ENCODE measurements at regions not wholly inside any gene's neighbourhood (a gene's known extent, or its start where the extent isn't known, plus 50 kb on each side); places are given as distances from the start of the nearest gene placed in this dataset.

- no peak for ATAC-seq
- Histone ChIP-seq H3K4me2 (no peak overlapping the region), H3K36me3 (ENCODE audit: insufficient read depth) (no peaks in the 10 kb centered on the region), H3K27me3 (ENCODE audit: insufficient read depth) (no peaks in the 10 kb centered on the region), H4K20me1 (replicated peaks; ENCODE audit: insufficient read depth) (no peaks in the 10 kb centered on the region), H3F3A (replicated peaks; ENCODE audit: low read depth) (no peaks in the 10 kb centered on the region), H3K79me2 (replicated peaks; ENCODE audit: insufficient read depth) (no peaks in the 10 kb centered on the region), H3K4me1 (ENCODE audit: insufficient read depth) (no peaks in the 10 kb centered on the region), H3K27ac (ENCODE audit: low read depth) (no peak overlapping the region), H2AFZ (no peak overlapping the region), H3K9me2 (ENCODE audit: insufficient read depth) (no peaks in the 10 kb centered on the region), H3K4me3 (no peak overlapping the region)
- Mint-ChIP-seq H3K4me3 (no peak overlapping the region), H3K27me3 (ENCODE audit: insufficient read depth, low read depth, poor library complexity) (no peaks in the 10 kb centered on the region), H3K4me1 (no peaks in the 10 kb centered on the region), H3K27ac (no peak overlapping the region), H3K36me3 (ENCODE audit: low read depth) (peaks cover 7% of the 10 kb centered on the region; the same call in 2 of the 3 replicates), H3K9me3 (peaks cover 19% of the 10 kb centered on the region)
- TF ChIP-seq ZNF331 (CRISPR knock-in tag; IDR thresholded peaks at IDR 0.05; ENCODE audit: low read depth): no peak
- no peak for TF ChIP-seq EZH2phosphoT487 (IDR thresholded peaks at IDR 0.05; ENCODE audit: unreplicated experiment)
- TF ChIP-seq JUNB (IDR thresholded peaks at IDR 0.05; ENCODE audit: unreplicated experiment): no peak
- TF ChIP-seq CREB1 (CRISPR knock-in tag; IDR thresholded peaks at IDR 0.05; ENCODE audit: low read depth): no peak
- no peak for TF ChIP-seq CTCF (conservative IDR thresholded peaks at IDR 0.05; ENCODE audit: low read depth in 2 of 2)
- no peak for TF ChIP-seq POLR2AphosphoS5 (IDR thresholded peaks at IDR 0.05; ENCODE audit: low read depth)
- TF ChIP-seq ZNF114 (CRISPR knock-in tag; IDR thresholded peaks at IDR 0.05): no peak
- TF ChIP-seq NANOG (IDR thresholded peaks at IDR 0.05; ENCODE audit: borderline replicate concordance): no peak
- TF ChIP-seq ETS1 (IDR thresholded peaks at IDR 0.05): no peak
- no peak for TF ChIP-seq STAT1 (IDR thresholded peaks at IDR 0.05; ENCODE audit: unreplicated experiment)
- no peak for TF ChIP-seq EZH2 (IDR thresholded peaks at IDR 0.05; ENCODE audit: low read depth, unreplicated experiment)
- TF ChIP-seq, protein P1, sequence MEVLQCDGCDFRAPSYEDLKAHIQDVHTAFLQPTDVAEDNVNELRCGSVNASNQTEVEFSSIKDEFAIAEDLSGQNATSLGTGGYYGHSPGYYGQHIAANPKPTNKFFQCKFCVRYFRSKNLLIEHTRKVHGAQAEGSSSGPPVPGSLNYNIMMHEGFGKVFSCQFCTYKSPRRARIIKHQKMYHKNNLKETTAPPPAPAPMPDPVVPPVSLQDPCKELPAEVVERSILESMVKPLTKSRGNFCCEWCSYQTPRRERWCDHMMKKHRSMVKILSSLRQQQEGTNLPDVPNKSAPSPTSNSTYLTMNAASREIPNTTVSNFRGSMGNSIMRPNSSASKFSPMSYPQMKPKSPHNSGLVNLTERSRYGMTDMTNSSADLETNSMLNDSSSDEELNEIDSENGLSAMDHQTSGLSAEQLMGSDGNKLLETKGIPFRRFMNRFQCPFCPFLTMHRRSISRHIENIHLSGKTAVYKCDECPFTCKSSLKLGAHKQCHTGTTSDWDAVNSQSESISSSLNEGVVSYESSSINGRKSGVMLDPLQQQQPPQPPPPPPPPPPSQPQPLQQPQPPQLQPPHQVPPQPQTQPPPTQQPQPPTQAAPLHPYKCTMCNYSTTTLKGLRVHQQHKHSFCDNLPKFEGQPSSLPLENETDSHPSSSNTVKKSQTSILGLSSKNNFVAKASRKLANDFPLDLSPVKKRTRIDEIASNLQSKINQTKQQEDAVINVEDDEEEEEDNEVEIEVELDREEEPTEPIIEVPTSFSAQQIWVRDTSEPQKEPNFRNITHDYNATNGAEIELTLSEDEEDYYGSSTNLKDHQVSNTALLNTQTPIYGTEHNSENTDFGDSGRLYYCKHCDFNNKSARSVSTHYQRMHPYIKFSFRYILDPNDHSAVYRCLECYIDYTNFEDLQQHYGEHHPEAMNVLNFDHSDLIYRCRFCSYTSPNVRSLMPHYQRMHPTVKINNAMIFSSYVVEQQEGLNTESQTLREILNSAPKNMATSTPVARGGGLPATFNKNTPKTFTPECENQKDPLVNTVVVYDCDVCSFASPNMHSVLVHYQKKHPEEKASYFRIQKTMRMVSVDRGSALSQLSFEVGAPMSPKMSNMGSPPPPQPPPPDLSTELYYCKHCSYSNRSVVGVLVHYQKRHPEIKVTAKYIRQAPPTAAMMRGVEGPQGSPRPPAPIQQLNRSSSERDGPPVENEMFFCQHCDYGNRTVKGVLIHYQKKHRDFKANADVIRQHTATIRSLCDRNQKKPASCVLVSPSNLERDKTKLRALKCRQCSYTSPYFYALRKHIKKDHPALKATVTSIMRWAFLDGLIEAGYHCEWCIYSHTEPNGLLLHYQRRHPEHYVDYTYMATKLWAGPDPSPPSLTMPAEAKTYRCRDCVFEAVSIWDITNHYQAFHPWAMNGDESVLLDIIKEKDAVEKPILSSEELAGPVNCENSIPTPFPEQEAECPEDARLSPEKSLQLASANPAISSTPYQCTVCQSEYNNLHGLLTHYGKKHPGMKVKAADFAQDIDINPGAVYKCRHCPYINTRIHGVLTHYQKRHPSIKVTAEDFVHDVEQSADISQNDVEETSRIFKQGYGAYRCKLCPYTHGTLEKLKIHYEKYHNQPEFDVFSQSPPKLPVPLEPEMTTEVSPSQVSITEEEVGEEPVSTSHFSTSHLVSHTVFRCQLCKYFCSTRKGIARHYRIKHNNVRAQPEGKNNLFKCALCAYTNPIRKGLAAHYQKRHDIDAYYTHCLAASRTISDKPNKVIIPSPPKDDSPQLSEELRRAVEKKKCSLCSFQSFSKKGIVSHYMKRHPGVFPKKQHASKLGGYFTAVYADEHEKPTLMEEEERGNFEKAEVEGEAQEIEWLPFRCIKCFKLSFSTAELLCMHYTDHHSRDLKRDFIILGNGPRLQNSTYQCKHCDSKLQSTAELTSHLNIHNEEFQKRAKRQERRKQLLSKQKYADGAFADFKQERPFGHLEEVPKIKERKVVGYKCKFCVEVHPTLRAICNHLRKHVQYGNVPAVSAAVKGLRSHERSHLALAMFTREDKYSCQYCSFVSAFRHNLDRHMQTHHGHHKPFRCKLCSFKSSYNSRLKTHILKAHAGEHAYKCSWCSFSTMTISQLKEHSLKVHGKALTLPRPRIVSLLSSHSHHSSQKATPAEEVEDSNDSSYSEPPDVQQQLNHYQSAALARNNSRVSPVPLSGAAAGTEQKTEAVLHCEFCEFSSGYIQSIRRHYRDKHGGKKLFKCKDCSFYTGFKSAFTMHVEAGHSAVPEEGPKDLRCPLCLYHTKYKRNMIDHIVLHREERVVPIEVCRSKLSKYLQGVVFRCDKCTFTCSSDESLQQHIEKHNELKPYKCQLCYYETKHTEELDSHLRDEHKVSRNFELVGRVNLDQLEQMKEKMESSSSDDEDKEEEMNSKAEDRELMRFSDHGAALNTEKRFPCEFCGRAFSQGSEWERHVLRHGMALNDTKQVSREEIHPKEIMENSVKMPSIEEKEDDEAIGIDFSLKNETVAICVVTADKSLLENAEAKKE (CRISPR knock-in tag; IDR thresholded peaks at IDR 0.05): no peak
- no peak for TF ChIP-seq REST (IDR thresholded peaks at IDR 0.05; ENCODE audit: unreplicated experiment)
- DNase-seq (ENCODE audit: low spot score): no peak
Observed at GRCh38 chr10:124268976-124269375, 149.7 kb downstream of the OAT start.
